HG02884 (cell line): ENCODE measurements at regions not wholly inside any gene's neighbourhood (a gene's known extent, or its start where the extent isn't known, plus 50 kb on each side); places are given as distances from the start of the nearest gene placed in this dataset.
A peak's percentile ranks its signal among the peaks of the same experiment; 100 is the strongest.

Experiments used
- ATAC-seq: cut with Tn5 transposase; IDR thresholded peaks from one replicate; pipeline ENCODE4 v1.9.1; 2021; ENCODE audit warnings: mild to moderate bottlenecking, moderate library complexity; ENCODE audit not compliant: unreplicated experiment

DNA sequence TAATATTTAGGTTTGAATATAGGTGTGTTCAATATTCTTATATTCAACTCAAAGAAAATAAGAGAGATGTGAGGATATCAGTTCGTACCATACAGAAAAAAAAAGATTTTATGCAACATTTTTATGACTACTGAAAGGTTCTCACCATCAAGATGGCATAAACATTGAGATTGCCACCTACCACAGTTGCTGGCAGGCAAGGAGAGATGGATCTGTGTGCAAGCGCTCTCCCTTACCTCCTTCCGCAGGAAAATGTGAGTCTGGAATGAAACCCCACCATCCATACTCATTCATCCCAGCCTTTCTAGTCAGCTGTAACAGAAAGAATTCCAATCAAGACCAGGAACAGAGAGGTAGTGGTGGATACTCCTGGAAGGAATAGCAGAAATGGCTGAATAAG, 376.9 kb downstream of the PPP3CA start:
- no peak for ATAC-seq

DNA sequence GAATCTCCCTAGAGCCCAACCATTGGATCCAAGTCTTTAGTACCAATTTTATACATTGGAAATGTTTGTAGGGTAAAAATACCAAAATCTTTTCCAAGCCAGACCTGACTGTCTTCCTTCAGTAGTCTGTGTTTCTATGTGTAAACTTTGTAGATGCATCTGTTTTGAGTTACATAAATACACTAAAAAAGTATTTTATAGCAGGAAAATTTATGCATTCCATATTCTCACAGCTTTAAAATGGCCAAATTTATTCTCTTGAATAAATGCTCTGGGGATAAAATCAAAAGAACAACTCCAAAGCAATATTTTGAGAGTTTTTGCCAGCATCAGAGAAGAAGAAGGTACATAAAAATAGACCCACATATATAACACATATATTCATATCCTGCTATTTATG, 377.4 kb downstream of the PPP3CA start:
- no peak for ATAC-seq

DNA sequence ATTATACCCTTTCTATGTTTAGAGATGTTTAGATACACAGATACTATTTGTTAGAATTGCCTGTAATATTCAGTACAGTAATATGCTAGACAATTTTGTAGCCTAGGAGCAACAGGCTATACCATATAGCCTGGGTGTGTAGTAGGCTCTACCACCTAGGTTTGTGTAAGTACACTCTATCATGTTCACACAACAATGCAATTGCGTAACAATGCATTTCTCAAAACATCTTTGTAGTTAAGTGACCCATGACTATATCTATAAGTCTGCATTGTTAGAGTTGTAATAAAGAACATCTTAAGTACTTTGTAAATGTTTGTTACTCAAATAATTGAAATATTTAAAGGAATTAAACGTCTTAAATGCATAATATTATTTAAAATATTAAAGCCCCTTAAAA, 379.3 kb downstream of the PPP3CA start:
- ATAC-seq = no peak

DNA sequence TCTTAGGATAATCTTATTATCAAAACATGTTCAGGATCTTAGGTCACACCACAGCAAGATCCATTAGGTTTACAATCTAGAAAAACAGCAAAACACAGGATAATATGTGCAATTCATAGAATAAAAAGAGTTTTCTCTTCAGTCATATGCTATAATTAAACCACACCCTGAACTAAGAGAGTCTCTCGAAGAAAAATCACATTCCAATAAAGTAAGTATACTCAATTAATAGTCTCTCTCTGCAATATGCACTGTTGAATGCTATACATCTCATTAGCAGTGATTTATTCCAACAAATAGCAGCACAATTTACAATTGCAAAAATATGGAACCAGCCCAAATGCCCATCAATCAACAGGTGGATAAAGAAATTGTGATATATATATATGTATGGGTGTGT, 383.7 kb downstream of the PPP3CA start:
- no peak for ATAC-seq

DNA sequence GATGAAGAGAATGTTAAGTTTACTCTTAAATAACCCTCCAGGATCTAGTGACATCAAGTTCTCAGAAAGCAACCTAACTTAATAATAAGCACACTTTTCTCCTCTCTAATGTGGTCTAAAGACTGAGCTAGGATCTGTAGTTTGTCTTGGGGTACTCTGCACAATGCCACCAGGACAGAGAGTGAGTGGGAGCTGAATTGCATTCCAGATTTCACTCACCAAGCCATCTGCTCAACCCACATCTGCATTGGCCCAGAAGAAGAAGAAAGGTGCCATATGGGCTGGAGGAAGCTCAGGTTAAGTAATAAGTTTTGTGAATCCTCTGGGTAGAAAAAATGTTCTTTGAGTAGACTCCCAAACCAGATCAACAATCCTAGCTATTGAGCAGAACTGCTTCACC, 384.6 kb downstream of the PPP3CA start:
- ATAC-seq = peak; percentile 86

DNA sequence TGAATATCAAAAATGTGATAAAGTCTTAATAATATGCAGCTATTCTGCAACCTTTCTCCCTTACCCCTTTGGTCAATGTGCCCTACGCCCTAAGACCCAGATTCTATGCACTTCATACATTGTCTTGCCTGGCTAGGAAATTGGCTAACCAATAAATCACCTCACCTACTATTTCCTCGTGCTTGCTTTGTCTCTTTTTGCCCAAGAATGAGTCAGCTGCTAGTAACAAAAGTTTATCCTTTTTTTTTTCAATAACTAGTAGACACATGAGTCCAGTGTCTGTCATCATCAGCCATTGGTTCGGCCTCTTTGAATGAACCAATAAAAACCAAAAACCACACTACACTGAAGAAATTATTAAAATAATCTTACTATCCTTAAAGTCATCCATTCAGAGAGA, 387.1 kb downstream of the PPP3CA start:
- no peak for ATAC-seq

DNA sequence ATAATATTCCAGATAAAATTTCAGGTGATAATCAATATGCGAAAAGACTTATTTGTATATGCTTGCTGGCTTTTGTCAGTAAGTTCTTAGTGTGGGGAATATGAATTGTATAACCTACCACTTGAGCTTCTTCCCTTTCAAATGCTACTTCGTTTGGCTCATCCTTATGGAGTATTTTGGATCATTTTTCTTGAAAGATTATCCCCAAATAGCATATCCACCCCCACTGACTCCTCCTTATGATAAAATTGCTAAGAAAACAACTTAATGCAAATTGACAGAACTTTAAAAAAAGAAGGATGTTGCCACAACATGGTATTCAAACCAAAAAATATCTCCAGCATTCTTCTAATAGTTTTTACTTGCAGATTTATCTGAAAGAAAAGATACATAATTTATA, 393.3 kb downstream of the PPP3CA start:
- no peak for ATAC-seq

DNA sequence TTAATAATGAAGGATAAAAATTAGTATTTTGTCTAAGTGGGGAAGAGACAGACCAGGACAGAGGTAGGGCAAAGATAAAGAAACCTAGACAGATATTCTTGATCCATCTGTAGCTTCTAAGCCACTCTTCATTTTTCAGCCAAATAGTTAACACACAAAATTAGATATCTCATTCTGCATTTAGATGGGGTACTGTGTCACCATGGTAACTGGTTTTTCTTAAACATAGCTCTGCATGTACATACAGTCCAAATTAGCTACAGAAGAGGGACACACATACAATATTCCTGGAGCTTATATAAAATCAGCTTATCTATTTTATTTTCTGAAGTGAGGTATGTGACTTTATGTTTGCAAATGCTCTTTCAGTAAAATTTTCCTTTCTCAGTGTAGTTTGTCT, 393.7 kb downstream of the PPP3CA start:
- ATAC-seq = no peak

DNA sequence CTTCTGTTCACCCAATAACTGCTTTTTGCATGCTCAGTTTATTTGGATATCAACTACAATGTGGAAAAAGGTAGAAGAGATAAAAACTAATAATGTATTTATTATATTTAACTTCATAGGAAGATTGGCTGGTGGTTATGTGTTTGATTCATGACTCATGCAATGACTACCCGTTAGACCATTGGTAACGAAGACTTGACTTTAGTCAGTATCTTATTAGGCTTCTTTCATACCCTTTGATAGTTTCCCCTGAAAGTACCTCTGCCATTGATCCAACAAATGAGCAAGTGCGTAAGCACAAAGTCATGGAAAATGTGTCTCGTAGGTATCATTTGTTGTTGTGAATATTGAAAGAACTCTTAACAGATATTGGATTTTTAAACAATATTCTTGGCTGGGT, 394.7 kb downstream of the PPP3CA start:
- ATAC-seq = no peak

DNA sequence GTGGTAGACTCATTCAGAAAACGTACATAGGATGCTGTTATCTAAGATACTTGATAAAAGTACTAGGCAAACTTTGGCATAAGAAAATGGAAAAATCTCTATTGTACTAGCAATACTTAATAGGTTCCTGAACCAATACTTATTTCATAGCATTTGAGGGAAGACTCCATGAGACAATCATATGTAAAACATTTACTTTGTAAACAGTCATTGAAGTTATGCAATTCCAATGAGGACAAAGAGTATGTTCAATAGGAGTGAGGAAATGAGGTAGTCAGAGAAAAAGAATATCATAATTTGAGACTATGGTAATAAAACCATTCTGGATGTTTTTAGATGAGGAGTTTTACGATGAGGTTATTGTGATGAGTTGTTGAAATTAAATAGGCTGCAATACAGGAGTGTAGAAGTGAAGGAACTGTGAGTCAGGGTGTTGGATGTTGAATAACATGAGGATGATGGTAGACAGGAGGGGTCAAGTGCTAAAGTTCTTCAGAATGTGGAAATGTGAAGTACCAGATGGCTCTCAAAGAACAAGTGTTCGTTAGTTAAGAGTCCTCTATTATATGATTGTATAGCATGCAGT, 397.9 kb downstream of the PPP3CA start:
- no peak for ATAC-seq

DNA sequence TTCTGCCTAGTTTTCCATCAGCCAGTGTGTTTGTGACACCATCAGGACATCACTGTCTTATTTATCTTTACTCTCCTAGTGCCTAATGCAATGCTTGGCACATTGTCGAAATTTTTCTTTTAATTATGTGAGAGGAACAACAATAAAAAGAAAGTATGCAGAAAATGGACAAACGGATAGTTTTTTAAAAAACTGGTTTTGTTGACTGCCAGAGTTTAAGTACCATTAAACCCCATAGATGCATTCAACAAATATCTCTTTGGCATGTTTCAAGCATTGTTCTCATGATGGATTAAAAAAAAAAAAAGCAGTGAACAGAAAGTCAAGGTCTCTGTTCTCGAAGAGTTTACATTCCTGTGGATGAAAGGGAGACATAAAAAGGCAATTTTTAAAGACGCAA, 398.4 kb downstream of the PPP3CA start:
- no peak for ATAC-seq

DNA sequence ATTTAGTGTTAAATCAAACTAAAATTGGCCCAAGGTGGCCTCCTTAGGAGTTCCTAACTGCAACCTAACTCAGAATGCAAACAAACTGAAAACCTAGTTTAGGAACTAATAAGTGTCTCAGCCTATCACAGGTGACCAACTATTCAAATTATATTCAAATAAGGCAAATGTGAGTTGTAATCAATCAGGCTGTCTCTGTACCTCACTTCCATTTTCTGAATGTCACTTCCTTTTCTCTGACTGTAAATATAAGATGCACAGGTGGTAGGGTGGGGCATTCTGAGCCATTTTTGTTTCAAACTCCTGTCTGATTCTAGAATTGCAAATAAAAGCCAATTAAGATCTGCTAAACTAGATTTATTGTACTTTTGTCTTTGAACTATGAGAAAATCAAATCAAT, 401.5 kb downstream of the PPP3CA start:
- ATAC-seq = no peak

DNA sequence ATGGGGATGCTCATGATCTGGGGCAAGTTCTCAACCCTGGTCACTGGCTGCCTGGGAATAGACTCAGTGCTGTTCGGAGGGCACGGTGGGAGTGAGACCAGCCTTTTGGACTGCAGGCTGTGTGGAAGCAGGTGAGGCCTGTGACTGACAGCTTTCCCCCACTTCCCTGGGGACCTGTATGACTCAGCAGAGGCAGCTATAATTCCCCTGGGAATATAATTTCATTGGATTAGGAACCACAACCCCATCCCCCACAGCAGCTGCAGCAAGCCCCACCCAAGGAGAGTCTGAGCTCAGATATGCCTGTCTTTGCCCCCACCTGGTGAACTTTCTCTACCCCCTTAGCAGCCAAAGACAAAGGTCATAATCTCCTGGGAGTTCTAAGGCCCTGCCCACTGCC, 408.6 kb downstream of the PPP3CA start:
- ATAC-seq = no peak

DNA sequence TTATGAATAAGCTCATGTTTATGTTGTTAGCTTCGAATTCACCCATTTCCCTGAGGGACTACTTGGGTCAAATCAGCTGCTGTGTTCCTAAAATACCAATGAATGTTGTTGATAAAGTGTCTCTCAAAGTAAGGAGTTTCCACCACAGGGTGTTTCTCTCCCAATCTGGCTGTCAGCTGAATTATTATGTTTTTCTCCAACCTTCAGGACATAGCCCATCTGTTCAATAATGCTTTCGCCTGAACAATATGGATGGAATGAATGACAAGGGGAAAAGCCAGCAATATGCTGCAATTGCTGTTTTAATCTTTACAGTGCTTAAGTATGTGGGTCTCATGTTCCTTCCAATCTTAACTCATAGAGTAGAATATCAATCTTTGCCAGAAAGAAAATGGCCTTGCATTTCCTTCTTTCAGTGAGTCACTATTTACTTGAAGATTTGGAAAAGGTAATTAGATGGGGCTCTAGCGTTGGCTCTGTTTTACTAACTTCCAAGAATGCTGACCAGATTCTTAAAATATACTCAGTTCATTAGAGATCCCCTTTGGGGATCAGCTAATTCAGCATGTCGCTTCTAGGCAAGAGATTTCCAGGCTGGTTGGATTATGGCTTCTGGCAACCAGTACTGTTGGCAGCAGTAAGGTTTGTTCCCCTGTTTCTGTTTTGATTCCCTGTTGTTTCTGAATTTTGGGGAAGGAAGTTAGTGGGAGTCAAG, 410.5 kb downstream of the PPP3CA start:
- ATAC-seq = no peak

DNA sequence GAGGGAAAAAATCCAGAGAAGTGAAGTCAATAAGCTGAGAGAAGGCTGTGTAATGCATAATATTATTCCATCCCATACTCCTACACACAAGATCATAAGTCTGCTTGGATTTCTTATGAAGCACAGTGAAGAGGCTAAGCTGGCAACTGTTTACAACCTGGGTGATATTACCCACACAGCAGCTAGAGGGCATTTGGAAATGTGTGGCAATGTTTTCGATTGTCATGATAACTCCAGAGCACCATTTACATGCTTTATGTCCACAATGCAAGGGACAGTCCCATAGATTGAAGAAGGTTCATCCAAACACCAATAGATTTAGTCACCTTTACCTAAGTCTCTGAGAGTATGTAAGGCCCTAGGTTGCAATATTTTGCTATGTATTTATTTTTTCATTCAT, 412.2 kb downstream of the PPP3CA start:
- ATAC-seq = no peak

DNA sequence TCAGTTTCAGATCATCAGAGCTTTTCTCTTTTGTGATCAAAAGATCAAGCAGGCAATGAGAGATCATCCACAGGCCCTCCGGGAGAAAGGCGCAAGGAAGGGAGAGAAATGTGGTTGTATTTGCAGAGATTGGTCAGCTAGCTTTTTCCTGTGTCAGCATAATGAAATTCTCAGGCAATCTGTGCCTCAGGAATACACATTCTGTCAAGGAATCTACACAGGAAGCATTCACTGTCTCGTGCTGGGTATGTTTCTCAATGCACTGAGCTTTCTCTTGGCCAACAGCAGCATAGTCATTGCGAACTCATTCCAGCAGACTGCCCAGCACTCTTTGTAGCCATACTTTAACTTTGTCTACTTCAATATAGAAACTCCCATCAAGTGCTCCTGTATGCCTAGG, 413.7 kb downstream of the PPP3CA start:
- ATAC-seq = no peak

DNA sequence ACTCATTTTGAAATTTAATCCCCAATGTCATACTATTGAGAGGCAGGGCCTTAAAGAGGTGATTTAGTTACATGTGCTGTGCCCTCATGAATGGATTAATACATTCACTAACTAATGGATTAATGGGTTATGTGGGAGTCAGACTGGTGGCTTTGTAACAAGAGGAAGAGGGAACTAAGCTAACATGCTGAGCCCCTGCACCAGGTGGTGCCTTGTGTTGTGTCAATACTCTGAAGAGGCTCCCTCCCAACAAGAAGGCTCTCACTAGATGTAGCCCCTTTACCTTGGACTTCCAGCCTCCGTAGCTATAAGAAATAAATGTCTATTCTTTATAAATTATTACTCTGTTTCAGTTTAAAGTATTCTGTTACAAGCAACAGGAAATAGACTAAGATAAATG, 411.9 kb upstream of the EMCN start:
- no peak for ATAC-seq

DNA sequence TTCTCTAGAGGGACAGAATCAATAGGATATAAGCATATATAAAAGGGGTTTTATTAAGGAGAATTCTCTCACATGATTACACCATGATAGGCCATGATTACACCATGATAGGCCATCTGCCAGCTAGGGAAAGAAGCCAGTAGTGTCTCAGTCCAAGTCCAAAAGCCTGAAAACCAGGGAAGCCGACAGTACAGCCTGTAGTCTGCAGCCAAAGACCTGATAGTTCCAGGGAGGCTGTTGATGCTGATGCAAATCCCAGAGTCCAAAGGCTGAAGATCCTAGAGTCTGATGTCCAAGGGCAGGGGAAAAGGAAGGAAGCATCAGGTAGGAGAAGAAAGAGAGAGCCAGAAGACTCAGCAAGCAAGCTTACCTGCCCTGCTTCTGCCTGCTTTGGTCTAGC, 411.3 kb upstream of the EMCN start:
- ATAC-seq = no peak

DNA sequence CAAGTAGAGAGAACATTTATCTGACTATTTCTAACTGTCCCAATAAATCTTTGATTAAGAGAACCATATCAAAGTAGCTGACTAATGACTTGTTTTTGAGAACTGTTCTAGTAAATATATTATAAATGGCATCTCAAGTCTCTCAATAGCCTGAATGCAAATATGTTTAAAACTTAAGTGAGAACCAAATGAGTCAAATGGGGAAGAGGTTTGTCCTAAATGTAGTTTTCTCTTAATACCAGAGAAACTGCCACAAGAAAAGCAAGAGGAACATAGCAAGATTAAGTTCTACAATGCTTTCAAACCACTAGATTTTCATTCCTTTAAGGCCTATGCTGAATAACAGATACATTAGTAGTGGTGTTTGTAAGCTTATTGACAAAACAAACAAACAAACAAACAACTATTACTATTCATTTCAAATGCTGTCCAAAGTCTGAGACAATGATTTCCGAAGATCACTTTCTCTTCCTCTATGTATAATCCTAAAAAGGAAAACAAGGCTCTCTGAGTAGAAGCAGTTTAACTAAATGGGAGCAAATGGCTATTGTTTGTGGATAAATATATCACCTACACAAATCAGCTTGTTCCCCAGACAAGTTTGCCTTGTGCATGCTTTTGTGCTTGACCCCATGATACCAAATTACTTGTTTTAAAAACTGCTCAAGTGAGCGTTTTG, 408.4 kb upstream of the EMCN start:
- peak; percentile 73 for ATAC-seq

DNA sequence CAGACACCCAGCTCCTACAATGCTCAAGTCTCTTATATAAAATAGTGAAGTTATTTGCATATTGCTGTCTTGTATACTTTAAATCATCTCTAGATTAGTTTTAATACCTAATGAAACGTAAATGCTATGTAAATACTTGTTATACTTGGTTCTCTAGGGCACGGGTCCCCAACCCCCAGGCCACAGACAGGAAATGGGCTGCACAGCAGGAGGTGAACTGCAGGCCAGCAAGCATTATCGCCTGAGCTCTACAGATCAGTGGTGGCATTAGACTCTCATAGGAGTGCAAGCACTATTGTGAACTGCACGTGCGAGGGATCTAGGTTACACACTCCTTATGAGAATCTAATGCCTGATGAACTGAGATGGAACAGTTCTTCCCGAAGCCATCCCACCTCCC, 395.9 kb upstream of the EMCN start:
- ATAC-seq = no peak

DNA sequence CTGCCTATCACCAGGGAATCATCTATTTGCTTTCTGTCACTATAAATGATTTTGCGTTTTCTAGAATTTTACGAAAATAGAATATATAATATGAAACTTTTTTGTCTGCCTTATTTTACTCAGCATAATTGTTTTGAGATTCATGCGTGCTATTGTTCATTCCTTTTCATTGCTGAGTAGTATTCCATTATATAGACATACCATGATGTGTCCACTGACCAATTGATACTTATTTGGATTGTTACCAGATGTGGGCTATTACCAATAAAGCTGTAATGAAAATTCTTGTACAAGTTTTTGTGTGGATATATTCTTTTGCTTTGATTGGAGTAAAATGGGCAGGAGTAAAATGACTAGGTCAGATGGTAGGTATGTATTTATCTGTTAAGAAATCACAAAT, 390.7 kb upstream of the EMCN start:
- no peak for ATAC-seq
